ENCODE measurements at regions not wholly inside any gene's neighbourhood (a gene's known extent, or its start where the extent isn't known, plus 50 kb on each side); places are given as distances from the start of the nearest gene placed in this dataset.

DNA sequence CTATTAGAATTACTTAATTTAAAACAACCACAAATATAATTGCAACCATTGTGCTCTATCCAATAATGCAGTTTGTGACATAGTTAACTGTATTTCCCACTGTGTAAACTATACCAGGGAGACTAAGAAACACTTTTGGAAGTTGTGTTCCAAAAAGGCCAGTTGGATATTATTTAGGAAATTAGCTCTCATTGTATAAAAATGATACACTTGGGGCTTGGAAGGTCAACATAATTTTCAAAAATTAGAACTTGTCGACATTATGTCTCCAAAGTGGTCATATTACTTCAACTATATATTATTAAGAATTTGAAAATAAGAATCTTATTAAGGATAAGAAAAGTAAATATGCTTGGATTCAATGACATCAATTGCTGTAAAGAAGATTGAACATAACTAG, 876.6 kb downstream of the MRPL39 start:
- no peak for TF ChIP-seq CTCF (IDR thresholded peaks at IDR 0.05; ENCODE audit: low read depth, low read length)
- DNase-seq (ENCODE audit: extremely low read depth, low read depth), result no peak

DNA sequence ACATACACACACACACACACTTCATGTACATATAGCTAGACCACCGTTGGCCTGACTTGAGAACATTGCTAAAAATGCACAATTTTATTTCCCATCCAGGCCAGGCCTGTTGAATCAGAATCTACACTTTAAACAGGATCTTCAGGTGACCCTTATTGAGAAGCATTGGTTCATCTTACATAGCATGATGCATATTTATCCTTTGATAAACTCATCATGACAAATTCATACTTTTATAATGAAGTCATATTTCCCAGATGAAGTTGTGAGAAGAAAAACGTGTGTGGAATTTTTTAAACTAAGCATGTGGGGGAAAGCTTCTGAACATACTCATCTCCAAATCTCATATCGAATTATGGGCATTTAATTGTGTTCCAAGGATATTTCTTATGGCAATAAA, 877.7 kb downstream of the MRPL39 start:
- DNase-seq (ENCODE audit: extremely low read depth, low read depth), result no peak

DNA sequence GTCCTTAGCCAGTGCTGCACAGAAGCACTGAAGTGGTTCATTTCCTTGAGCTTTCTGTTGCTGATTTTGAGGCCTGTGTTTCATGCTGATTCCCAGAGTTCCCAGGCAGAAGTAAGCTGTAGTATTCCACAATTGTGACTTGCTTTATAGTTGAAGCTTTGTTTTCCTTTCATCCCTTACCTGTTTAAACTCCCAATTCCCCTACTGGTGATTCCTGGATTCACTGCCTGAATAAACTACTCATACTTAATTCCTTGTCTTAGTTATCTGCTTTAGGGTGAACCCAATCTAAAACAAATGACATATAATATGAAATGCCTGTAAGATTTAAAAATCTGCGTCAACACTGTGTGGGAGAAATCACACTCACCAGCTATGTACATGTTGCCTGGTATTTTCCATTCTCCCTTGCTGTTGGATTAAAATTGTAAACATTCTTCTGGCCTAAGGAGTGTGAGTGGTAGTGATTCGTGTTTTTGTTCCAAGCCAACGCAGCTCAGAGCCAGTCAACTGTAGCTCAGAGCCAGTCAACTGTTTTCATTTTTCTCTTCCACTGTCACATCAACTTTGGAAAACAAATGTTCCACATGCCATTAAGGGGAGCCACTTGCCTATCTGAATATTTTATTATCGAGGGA, 879.4 kb downstream of the MRPL39 start:
- no peak for DNase-seq (ENCODE audit: extremely low read depth, low read depth)
- no peak for TF ChIP-seq CTCF (IDR thresholded peaks at IDR 0.05; ENCODE audit: low read depth, low read length)

More for the DNA sequence above, 877.7 kb downstream of the MRPL39 start:
- TF ChIP-seq CTCF (IDR thresholded peaks at IDR 0.05; ENCODE audit: low read depth, low read length), result no peak

DNA sequence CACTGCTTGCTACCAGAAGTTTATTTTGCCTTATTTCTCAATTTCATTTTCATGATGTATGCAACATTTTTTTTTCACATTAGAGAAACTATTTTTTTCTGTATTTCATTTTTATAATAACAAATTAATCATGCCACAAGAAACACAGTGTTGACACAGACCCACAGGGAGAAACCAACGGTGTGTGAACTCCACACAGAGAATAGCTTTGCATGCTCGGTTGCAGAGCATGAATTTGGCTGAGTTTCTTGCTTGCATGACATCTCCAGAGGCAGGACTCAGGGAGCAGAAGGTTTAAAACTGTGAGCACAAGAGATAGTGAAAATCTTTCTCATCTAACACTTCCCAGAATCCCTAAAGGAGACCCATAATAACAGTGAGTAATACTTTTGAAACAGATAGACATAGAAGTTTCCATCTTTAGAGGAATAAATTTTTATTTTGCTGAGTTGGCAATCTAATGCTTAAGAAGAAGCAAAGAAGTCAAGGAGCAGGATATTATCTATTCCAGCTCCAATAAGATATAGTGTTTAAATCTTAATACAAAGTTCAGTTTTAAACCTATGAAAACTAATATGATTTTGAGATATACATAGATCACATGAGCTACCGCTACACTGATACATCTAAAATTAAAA, 890.9 kb downstream of the MRPL39 start:
- DNase-seq (ENCODE audit: extremely low read depth, low read depth), result no peak
- no peak for TF ChIP-seq CTCF (IDR thresholded peaks at IDR 0.05; ENCODE audit: low read depth, low read length)

DNA sequence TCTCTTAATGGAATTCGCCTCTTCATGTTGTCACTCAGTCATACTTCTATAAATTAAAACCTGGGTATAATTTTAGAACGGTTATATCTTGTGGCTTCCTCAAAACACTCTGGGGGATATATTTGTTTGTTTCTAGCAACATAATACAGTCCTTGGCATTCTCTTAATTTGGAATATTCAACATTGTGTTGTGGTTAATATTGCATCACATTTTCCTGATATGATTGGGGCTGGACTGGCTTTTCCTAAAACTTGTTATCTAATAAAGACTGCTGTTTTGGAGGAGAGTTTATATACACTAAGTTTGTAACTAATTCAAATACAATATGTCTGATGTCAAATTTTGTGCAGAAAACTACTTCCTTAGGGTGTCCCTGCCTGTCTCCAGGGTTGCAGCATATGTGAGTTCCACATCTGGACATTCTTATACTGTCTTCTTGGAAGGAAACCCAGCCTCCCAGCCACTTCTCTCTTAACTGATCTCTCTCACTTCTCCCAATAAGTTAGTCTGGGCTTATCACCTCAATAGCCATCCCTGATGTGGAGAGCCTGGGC, 892.6 kb downstream of the MRPL39 start:
- DNase-seq (ENCODE audit: extremely low read depth, low read depth), result no peak
- TF ChIP-seq CTCF (IDR thresholded peaks at IDR 0.05; ENCODE audit: low read depth, low read length), result no peak

DNA sequence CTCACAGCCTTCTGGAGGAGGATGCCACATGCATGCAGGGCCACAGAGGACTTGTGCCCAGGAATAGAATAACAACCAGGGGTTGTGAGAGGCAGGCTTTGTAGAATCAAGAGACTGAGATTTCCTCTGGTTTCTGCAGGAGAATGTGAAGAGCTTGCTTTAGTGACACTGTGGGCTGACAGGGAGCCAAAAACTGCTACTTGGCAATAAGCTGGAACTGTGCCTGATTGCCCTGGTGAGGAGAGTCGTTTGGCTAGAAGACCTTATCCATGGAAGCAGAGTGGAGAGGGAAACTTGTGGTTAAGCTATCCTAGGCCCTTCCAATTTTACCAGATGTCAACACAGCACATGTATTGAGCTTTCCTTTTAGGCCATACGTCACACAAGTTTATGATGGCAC, 902.1 kb downstream of the MRPL39 start:
- no peak for TF ChIP-seq CTCF (IDR thresholded peaks at IDR 0.05; ENCODE audit: low read depth, low read length)
- no peak for DNase-seq (ENCODE audit: extremely low read depth, low read depth)

DNA sequence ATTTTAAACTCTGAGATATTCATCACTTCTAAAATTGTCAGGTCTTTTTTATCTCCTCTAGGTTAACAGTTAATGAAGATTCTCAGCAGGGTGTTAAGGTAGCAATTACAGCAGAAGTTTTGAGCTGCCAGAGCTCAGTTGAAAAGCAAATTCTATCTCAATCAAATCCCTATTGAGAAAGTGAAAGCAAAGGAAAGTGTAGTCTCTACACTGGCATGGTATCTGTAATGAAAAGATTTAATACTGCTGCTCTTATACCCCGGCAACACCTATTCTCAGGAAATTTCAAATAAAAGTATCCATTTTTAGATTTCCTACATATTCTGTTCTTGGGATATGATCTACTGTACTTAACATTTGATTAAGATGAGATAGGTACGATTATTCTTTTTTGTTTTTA, 913.5 kb downstream of the MRPL39 start:
- no peak for TF ChIP-seq CTCF (IDR thresholded peaks at IDR 0.05; ENCODE audit: low read depth, low read length)
- DNase-seq (ENCODE audit: extremely low read depth, low read depth), result no peak

All from AG09319 (cell line).